ENCODE measurements at regions not wholly inside any gene's neighbourhood (a gene's known extent, or its start where the extent isn't known, plus 50 kb on each side); places are given as distances from the start of the nearest gene placed in this dataset.
"Not testable (repeated sequence)": the region's sequence is repeated elsewhere in the genome, so short reads cannot be mapped to it uniquely, and the experiment has no call there.

GRCh38 chr6:92716638-92717037, 702.7 kb downstream of the EPHA7 start:
- DNase-seq (ENCODE audit: low spot score): no peak

GRCh38 chr6:92715991-92716390, 703.4 kb downstream of the EPHA7 start:
- no peak for DNase-seq (ENCODE audit: low spot score)

GRCh38 chr6:92714346-92714745, 705.0 kb downstream of the EPHA7 start:
- DNase-seq (ENCODE audit: low spot score): no peak

- no peak for DNase-seq (ENCODE audit: low spot score)
Measured at GRCh38 chr6:92710048-92710447, 709.3 kb downstream of the EPHA7 start.

GRCh38 chr6:92708945-92709344, 710.4 kb downstream of the EPHA7 start:
- DNase-seq (ENCODE audit: low spot score): no peak

GRCh38 chr6:92708270-92708669, 711.1 kb downstream of the EPHA7 start:
- DNase-seq (ENCODE audit: low spot score): no peak

- no peak for DNase-seq (ENCODE audit: low spot score)
Measured at GRCh38 chr6:92706976-92707375, 712.4 kb downstream of the EPHA7 start.

GRCh38 chr6:92701425-92702096, 717.8 kb downstream of the EPHA7 start:
- DNase-seq (ENCODE audit: low spot score): no peak

GRCh38 chr6:92700411-92700810, 718.9 kb downstream of the EPHA7 start:
- DNase-seq (ENCODE audit: low spot score): no peak

GRCh38 chr6:92690997-92691599, 728.3 kb downstream of the EPHA7 start:
- no peak for DNase-seq (ENCODE audit: low spot score)

- no peak for DNase-seq (ENCODE audit: low spot score)
Measured at GRCh38 chr6:92688342-92688741, 731.0 kb downstream of the EPHA7 start.

GRCh38 chr6:92687278-92687677, 732.1 kb downstream of the EPHA7 start:
- DNase-seq (ENCODE audit: low spot score): no peak

- no peak for DNase-seq (ENCODE audit: low spot score)
Measured at GRCh38 chr6:92684386-92684785, 735.0 kb downstream of the EPHA7 start.

GRCh38 chr6:92683748-92684147, 735.6 kb downstream of the EPHA7 start:
- DNase-seq (ENCODE audit: low spot score): no peak

- DNase-seq (ENCODE audit: low spot score): no peak
Measured at GRCh38 chr6:92682516-92683398, 736.6 kb downstream of the EPHA7 start.

GRCh38 chr6:92681401-92681800, 738.0 kb downstream of the EPHA7 start:
- DNase-seq (ENCODE audit: low spot score): no peak

GRCh38 chr6:92671462-92671861, 747.9 kb downstream of the EPHA7 start:
- not testable (repeated sequence) for DNase-seq (ENCODE audit: low spot score)

GRCh38 chr6:92667843-92668242, 751.5 kb downstream of the EPHA7 start:
- no peak for DNase-seq (ENCODE audit: low spot score)

GRCh38 chr6:92648364-92649086, 770.8 kb downstream of the EPHA7 start:
- DNase-seq (ENCODE audit: low spot score): no peak

GRCh38 chr6:92647630-92648029, 771.7 kb downstream of the EPHA7 start:
- no peak for DNase-seq (ENCODE audit: low spot score)

- not testable (repeated sequence) for DNase-seq (ENCODE audit: low spot score)
Measured at GRCh38 chr6:92644104-92644791, 775.1 kb downstream of the EPHA7 start.

Data from CD4-positive, alpha-beta T cell treated with Interleukin-6 at 100 ng/mL for 8 hours (primary cell).